Lower leg skin (tissue), 4 donors: ENCODE measurements at regions not wholly inside any gene's neighbourhood (a gene's known extent, or its start where the extent isn't known, plus 50 kb on each side); places are given as distances from the start of the nearest gene placed in this dataset.

Experiments
- DNase-seq, 2 donors: peaks; one replicate each; pipeline ENCODE4 v3.0.0-alpha.2; 2019; ENCODE audit warnings: low spot score in 2 of 2
- H3K4me3 ChIP-seq: fragments of 200-600 bp; sonication (generic); 2 replicates; pipeline ENCODE4 v1.5.1; 2017; ENCODE audit warnings: mild to moderate bottlenecking, low read depth; ENCODE audit not compliant: poor library complexity, severe bottlenecking
- CTCF ChIP-seq, 3 donors: fragments of 450-650 bp; IDR thresholded peaks; one replicate each; pipeline ENCODE4 v1.5.1; 2016; ENCODE audit warnings: antibody characterized with exemption in 3 of 3, mild to moderate bottlenecking in 3 of 3, moderate library complexity in 2 of 3
- POLR2A ChIP-seq, 2 donors: fragments of 450-650 bp; IDR thresholded peaks; one replicate each; pipeline ENCODE4 v1.6.1; 2016 to 2017; ENCODE audit warnings: antibody characterized with exemption in 2 of 2, mild to moderate bottlenecking in 1 of 2, moderate library complexity in 1 of 2
- WGBS, 2 donors: methylation state at CpG; one replicate each; pipeline ENCODE4 v1.1.5; 2018; 5-methylcytosine and 5-hydroxymethylcytosine counted together
- intact Hi-C: fragments of 100-400 bp; cut with DNase I; formaldehyde crosslinking; loops from one replicate; pipeline ENCODE4 v1.15.0; 2023; ENCODE audit warnings: low total_unique reads

- no peak for TF ChIP-seq CTCF (IDR thresholded peaks at IDR 0.05)
- no peak for TF ChIP-seq POLR2A (IDR thresholded peaks at IDR 0.05)
- intact Hi-C loops = no loop called here
- 42 to 47% methylated on average over 6 of the region's 6 CpGs for WGBS, 2 donors
- H3K4me3 ChIP-seq = no peak overlapping the region
- no peak for DNase-seq
Measured at GRCh38 chr9:107847978-107848964, 358.7 kb upstream of the KLF4 start.

- no peak overlapping the region for H3K4me3 ChIP-seq
- TF ChIP-seq CTCF (IDR thresholded peaks at IDR 0.05) = no peak
- no peak for TF ChIP-seq POLR2A (IDR thresholded peaks at IDR 0.05)
- intact Hi-C loops = no loop called here
- 94 to 96% methylated on average over 6 of the region's 6 CpGs for WGBS, 2 donors
- DNase-seq = no peak
Measured at GRCh38 chr9:107842530-107842929, 353.0 kb upstream of the KLF4 start.

GRCh38 chr9:107841076-107841475 is 351.5 kb upstream of the KLF4 start:
- TF ChIP-seq POLR2A (IDR thresholded peaks at IDR 0.05) (no peak), CTCF (IDR thresholded peaks at IDR 0.05) (no peak)
- H3K4me3 ChIP-seq = no peak overlapping the region
- 85 to 86% methylated on average over 2 of the region's 2 CpGs for WGBS, 2 donors
- intact Hi-C loops = no loop called here
- DNase-seq = no peak

- no peak for DNase-seq
- TF ChIP-seq POLR2A (IDR thresholded peaks at IDR 0.05) = no peak
- TF ChIP-seq CTCF (IDR thresholded peaks at IDR 0.05) = no peak
- H3K4me3 ChIP-seq = no peak overlapping the region
- 93% methylated on average over 1 of the region's 1 CpG for WGBS, 2 donors
- intact Hi-C loops = no loop called here
Measured at GRCh38 chr9:107839371-107839770, 349.8 kb upstream of the KLF4 start.

- WGBS, 2 donors = 74 to 90% methylated on average over 1 of the region's 1 CpG
- H3K4me3 ChIP-seq = no peak overlapping the region
- intact Hi-C loops = no loop called here
- DNase-seq = no peak
- TF ChIP-seq CTCF (IDR thresholded peaks at IDR 0.05) (no peak), POLR2A (IDR thresholded peaks at IDR 0.05) (no peak)
Measured at GRCh38 chr9:107838766-107839165, 349.2 kb upstream of the KLF4 start.
